Choroid plexus epithelial cell (primary cell): ENCODE measurements at regions not wholly inside any gene's neighbourhood (a gene's known extent, or its start where the extent isn't known, plus 50 kb on each side); places are given as distances from the start of the nearest gene placed in this dataset.

ENCODE experiments used
- DNase-seq: peaks from one replicate; pipeline ENCODE4 v3.0.0-alpha.2; 2010; ENCODE audit warnings: low read depth
- H3K4me3 ChIP-seq: 2 replicates; pipeline ENCODE4 v1.5.1; 2011; ENCODE audit warnings: low read depth, mild to moderate bottlenecking, control low read depth, low read length, moderate library complexity
- TF ChIP-seq, protein P1 (sequence below): conservative IDR thresholded peaks from 2 replicates; pipeline ENCODE4 v1.5.1; 2011; ENCODE audit warnings: low read depth, mild to moderate bottlenecking, control low read depth, inconsistent platforms, low read length, moderate library complexity

DNA sequence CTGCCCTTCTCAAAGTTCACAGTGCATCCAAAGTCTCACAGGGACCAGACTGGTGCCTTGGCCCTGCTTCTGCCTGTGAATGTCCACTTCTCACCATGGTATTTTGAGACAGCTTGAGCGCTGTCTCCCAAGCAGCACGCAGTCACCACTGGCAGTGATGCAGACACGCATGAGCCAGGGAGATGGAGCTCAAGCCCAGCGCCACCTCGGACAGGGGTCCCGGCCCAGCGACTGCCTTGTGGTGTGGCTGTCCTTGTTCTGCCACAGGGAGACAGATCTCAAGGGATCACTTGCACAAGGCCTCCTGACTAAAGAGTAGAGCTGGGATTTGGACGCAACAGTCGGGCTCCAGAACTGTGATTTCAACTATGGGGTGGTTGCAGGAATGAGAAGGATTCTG is 92.6 kb upstream of the MBL2 start:
- H3K4me3 ChIP-seq = no peak overlapping the region
- TF ChIP-seq, protein P1, sequence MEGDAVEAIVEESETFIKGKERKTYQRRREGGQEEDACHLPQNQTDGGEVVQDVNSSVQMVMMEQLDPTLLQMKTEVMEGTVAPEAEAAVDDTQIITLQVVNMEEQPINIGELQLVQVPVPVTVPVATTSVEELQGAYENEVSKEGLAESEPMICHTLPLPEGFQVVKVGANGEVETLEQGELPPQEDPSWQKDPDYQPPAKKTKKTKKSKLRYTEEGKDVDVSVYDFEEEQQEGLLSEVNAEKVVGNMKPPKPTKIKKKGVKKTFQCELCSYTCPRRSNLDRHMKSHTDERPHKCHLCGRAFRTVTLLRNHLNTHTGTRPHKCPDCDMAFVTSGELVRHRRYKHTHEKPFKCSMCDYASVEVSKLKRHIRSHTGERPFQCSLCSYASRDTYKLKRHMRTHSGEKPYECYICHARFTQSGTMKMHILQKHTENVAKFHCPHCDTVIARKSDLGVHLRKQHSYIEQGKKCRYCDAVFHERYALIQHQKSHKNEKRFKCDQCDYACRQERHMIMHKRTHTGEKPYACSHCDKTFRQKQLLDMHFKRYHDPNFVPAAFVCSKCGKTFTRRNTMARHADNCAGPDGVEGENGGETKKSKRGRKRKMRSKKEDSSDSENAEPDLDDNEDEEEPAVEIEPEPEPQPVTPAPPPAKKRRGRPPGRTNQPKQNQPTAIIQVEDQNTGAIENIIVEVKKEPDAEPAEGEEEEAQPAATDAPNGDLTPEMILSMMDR = no peak
- DNase-seq = no peak

DNA sequence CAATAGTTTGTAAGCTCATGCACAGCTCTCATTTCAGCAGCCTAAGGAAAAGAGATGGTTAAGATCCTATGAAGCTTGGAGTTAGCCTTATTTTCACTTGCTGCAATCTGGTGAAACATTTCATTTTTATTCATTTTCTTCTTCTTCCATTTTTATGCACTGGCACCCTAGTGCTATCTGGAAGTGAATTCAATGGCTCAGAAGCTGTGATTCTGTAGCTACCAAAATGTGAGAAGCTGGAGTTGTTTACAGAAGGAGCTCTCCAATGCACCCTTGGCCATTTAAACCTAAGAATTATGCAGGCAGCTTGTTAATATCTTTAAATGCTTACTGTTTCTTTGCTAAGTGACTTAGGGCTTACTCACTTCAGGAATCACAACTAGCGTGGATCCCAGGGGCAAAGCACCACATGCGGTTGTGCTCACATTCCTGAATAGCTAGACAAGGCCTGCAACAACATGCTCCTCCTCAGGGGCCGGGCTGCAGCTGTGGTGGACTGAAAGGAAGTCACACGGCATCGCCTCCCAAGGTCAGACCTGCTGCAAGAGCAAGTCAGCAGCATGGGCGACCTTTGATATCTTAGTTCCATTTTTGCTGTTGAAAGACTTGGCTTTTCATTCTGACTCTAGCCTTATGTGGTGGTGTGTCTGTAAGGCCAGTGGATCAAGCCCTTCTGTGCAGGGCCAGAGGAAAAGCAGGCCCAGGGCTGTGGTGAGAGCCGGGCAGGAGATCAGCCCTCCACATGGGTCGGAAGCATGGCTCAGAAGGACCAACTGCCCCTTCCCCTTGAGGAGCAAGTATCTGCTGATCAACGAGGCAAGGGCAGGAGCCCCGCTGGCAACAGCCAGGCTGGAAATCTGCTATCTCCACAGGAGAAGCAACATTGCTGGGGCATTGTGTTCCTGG is 91.9 kb upstream of the MBL2 start:
- no peak overlapping the region for H3K4me3 ChIP-seq
- TF ChIP-seq, protein P1 = no peak
- DNase-seq = peak; percentile 100

DNA sequence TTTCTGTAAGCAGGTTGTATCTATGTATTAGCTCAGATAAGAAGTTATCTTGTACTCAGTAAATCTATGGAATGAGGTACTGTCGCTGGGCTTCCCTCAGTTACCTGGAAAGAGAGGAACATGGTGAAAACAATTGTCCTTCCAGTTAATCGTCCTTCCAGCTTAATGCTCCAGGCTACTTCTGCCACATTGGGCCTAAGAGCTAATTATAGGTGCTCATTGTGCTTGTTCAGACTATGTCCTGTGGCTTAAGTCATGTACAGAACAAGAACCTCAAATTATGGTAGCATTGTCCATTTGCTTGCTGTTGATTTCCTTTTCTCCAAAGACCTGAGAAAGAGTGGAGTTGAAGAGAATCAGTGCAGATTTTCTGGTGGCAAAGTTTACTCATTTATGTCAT is 86.1 kb upstream of the MBL2 start:
- TF ChIP-seq, protein P1 = no peak
- no peak for DNase-seq
- H3K4me3 ChIP-seq = no peak overlapping the region

DNA sequence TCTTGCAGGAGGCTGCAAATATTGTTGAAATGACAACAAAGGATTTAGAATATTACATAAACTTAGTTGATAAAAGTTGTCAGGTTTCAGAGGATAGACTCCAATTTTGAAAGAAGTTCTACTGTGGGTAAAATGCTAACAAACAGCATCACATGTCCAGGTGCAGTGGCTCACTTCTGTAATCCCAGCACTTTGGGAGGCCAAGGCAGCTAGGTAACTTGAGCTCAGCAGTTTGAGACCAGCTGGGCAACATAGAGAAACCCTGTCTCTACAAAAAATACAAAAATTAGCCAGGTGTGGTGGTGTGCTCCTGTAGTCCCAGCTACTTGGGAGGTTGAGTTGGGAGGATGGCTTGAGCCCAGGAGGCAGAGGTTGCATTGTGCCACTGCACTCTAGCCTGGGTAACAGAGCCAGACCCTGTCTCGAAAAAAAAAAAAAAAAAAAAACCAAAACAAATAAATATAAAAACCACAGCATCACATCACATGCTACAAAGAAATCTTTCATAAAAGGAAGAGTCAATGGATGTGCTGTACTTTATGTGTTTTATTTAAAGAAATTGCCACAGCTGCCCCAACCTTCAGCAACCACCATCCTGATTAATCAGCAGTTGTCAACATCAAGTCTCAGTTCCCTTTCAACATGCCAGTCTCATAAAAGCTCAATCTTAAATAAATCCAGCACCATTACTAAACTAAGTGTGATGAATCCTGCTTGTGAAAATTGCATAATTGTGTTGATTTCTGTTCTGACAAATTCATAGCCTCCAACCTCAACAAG is 83.2 kb upstream of the MBL2 start:
- no peak for DNase-seq
- TF ChIP-seq, protein P1 = no peak
- H3K4me3 ChIP-seq = no peak overlapping the region

DNA sequence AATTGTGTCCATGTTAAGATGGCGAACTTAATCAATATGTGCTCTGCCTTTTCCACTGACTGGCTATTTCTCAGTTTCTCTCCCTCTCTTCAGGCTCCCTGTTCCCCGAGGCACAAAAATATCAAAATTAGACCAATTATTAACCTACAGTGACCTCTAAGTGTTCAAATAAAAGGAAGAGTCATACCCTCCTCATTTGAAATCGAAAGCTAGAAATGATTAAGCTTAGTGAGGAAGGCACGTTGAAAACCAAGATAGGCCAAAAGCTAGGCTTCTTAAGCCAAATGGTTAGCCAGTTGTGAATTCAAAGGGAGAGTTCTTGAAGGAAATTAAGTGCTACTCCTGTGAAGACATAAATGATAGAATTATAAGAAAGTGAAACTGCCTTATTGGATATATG is 81.1 kb upstream of the MBL2 start:
- H3K4me3 ChIP-seq = no peak overlapping the region
- DNase-seq = no peak
- TF ChIP-seq, protein P1 = no peak

DNA sequence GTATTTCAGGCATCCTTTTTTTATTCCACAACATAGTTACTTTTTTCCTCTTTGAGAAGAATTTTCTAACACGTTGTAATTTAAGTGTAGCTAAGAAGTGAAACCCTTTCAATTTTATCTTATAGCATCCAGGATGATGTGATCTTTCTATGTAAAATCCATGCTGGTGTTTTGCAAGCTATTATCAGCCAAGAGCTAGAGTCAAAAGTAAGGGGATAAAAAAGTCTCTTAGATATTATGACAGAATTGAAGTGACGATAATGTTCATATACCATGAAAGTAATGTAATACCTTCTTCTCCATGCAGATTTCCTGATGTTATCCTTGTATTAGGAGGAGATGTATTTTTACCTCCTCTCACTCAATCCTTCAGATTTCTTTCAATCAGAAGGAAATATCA is 64.2 kb upstream of the MBL2 start:
- no peak for DNase-seq
- TF ChIP-seq, protein P1 = no peak
- no peak overlapping the region for H3K4me3 ChIP-seq
